Activated T-helper 2 cell treated with anti-CD3 and anti-CD28 coated beads, Interferon-gamma antibody, Interleukin-2, Interleukin-4, amounts not matched to agents 10 μg/mL and 5 μg/mL and 100 μg/mL, durations not matched to agents 14 hours and 24 hours and 36 hours (primary cell): ENCODE measurements at regions not wholly inside any gene's neighbourhood (a gene's known extent, or its start where the extent isn't known, plus 50 kb on each side); places are given as distances from the start of the nearest gene placed in this dataset.
A peak's percentile ranks its signal among the peaks of the same experiment; 100 is the strongest.

Source experiments
- DNase-seq: peaks from one replicate; pipeline ENCODE4 v3.0.0; 2021; ENCODE audit warnings: low spot score
- H3K27ac Mint-ChIP-seq: one replicate; pipeline ENCODE4 v1.8.0; 2021; ENCODE audit warnings: mixed read lengths
- H3K27me3 Mint-ChIP-seq: one replicate; pipeline ENCODE4 v1.8.0; 2021; ENCODE audit warnings: low read depth, mixed read lengths
- H3K36me3 Mint-ChIP-seq: one replicate; pipeline ENCODE4 v1.8.0; 2021; ENCODE audit warnings: low read depth, mixed read lengths
- H3K4me1 Mint-ChIP-seq: one replicate; pipeline ENCODE4 v1.8.0; 2021; ENCODE audit warnings: low read depth, mixed read lengths
- H3K4me3 Mint-ChIP-seq: one replicate; pipeline ENCODE4 v1.8.0; 2021; ENCODE audit warnings: low read depth, mild to moderate bottlenecking, moderate library complexity, mixed read lengths
- H3K9me3 Mint-ChIP-seq: one replicate; pipeline ENCODE4 v1.8.0; 2021; ENCODE audit warnings: mixed read lengths
- intact Hi-C: fragments of 100-400 bp; cut with micrococcal nuclease; formaldehyde crosslinking; loops from one replicate; pipeline ENCODE4 v1.15.1; 2023

DNA sequence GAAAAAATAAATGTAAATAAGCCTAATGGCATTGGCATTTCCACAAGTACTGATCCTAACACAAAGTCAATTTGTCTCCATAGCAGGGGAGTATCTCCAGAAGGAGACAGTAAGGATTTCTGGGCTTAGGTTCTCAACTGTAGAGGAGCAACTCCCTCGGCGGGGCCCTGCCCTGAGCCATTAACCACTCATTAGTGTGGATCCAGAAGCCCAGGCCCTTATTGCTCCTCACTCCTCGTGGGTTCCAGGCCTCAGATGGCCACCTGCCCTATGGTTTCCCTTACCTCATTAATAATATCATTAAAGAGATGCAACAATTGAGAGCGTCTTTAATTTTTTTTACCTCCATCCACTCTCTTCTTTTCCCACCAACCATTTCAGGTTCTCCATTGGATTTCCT lies 85.3 kb upstream of the CLDN18 start:
- Mint-ChIP-seq H3K9me3 (no peaks in the 10 kb centered on the region), H3K4me3 (no peak overlapping the region), H3K27ac (no peak overlapping the region), H3K4me1 (no peaks in the 10 kb centered on the region), H3K27me3 (no peaks in the 10 kb centered on the region), H3K36me3 (no peaks in the 10 kb centered on the region)
- DNase-seq = no peak
- intact Hi-C loops = no loop called here

DNA sequence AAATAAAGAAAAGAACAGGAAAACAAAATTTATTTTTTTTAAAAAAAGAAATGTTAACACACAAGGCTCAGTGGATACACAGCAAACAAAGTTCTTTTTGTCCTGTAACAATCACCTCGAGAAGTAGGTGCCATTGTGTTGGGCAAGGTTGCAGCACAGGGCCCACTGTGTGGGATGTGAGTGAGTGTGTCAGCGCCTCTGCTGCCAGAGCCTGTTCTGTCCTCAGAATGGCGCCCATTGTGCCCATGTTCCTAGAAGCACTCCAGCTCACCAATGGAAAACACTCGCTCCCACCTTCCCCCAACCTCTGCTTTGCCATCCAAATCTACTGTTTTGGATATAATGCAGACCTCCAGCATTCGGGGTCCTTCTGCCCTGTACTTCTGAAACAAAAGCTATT lies 84.9 kb upstream of the CLDN18 start:
- intact Hi-C loops = no loop called here
- no peaks in the 10 kb centered on the region for H3K4me1 Mint-ChIP-seq
- H3K4me3 Mint-ChIP-seq = no peak overlapping the region
- DNase-seq = no peak
- no peaks in the 10 kb centered on the region for H3K27me3 Mint-ChIP-seq
- H3K9me3 Mint-ChIP-seq = no peaks in the 10 kb centered on the region
- H3K36me3 Mint-ChIP-seq = no peaks in the 10 kb centered on the region
- H3K27ac Mint-ChIP-seq = no peak overlapping the region

DNA sequence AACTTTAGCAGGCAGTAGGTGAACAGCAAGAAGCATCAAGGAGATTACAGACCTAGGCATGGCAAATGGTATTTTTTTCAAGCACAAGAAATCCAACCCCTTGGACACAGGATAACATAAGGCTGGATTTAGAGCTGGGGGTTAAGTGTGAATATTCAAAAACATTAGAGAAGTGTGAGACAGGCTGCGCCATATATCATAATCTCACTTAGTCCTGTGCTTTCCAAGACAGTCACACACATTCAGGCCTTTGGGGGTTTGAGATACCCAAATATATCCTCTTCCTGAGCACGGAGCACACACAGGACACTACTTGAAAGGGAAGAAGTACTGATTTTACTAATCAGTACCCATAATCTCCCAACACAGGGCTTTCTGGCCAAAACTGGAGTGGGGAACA lies 83.0 kb upstream of the CLDN18 start:
- no peaks in the 10 kb centered on the region for H3K36me3 Mint-ChIP-seq
- no peaks in the 10 kb centered on the region for H3K4me1 Mint-ChIP-seq
- no peaks in the 10 kb centered on the region for H3K27me3 Mint-ChIP-seq
- intact Hi-C loops = no loop called here
- H3K4me3 Mint-ChIP-seq = no peak overlapping the region
- no peak overlapping the region for H3K27ac Mint-ChIP-seq
- H3K9me3 Mint-ChIP-seq = no peaks in the 10 kb centered on the region
- no peak for DNase-seq

DNA sequence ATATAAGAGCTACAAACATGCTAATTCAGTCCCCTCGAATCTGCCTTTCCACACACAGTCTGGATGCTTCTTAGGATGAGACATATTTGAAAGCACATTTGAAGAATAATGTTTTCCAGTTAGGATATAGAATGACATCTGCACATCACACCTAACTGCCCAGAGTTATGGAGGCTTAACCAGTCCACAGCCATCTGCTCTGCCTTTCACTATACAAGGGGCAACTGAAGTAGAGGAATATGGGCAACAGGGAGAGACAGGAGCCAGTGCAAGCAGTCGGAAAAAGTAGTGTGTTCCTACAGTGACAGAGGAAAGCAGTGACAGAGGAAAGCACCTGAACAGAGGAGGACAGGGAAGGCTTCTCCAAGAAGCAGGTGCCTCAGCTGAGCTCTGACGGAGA lies 79.0 kb upstream of the CLDN18 start:
- no peak for DNase-seq
- no peak overlapping the region for H3K27ac Mint-ChIP-seq
- H3K27me3 Mint-ChIP-seq = no peaks in the 10 kb centered on the region
- H3K36me3 Mint-ChIP-seq = no peaks in the 10 kb centered on the region
- intact Hi-C loops = no loop called here
- no peaks in the 10 kb centered on the region for H3K4me1 Mint-ChIP-seq
- H3K9me3 Mint-ChIP-seq = no peaks in the 10 kb centered on the region
- no peak overlapping the region for H3K4me3 Mint-ChIP-seq

DNA sequence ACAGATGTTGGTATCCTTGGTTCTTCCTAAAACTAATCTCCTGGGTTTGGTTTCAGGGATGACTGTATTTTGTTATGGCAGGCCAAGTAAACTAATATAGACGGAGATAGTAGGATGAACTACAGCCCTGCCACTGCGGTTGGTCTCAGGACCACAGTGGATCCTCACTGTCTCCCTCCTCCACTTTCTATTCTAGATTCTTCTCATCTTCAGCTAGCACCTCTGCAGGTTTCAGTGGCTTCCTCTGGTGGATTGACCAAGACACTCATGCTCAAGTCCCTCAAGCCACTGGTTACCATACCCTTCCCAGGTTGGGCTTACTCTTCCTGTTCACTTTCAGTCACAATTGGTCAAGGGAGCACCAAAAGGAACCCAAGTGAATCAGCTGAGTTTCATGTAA lies 71.1 kb upstream of the CLDN18 start:
- intact Hi-C loops = no loop called here
- H3K27ac Mint-ChIP-seq = no peak overlapping the region

DNA sequence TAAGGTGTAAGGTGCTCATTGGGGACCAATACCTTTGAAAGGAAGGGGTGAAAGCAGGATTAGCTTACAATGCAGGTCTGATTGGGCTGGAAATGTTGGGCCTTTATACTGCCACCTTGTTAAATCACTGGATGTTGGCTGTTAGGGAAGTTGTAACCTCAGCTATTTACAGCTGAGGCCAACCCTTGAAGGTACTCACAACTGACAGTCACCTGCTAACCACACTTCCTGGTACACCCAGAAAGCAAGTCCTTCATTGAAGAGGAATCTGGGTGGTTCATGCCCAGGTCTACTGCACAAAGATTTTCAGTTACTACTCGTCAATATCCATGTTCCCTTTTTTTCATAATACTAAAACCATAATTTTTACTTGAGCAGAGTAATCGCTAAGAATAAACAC lies 65.4 kb upstream of the CLDN18 start:
- Mint-ChIP-seq H3K27me3 (no peaks in the 10 kb centered on the region), H3K4me3 (no peak overlapping the region), H3K27ac (no peak overlapping the region), H3K4me1 (no peaks in the 10 kb centered on the region), H3K36me3 (no peaks in the 10 kb centered on the region), H3K9me3 (no peaks in the 10 kb centered on the region)
- intact Hi-C loops = no loop called here
- DNase-seq = no peak

More for the DNA sequence above, 71.1 kb upstream of the CLDN18 start:
- DNase-seq = no peak
- Mint-ChIP-seq H3K4me1 (no peaks in the 10 kb centered on the region), H3K9me3 (no peaks in the 10 kb centered on the region), H3K36me3 (no peaks in the 10 kb centered on the region), H3K4me3 (no peak overlapping the region), H3K27me3 (no peaks in the 10 kb centered on the region)

DNA sequence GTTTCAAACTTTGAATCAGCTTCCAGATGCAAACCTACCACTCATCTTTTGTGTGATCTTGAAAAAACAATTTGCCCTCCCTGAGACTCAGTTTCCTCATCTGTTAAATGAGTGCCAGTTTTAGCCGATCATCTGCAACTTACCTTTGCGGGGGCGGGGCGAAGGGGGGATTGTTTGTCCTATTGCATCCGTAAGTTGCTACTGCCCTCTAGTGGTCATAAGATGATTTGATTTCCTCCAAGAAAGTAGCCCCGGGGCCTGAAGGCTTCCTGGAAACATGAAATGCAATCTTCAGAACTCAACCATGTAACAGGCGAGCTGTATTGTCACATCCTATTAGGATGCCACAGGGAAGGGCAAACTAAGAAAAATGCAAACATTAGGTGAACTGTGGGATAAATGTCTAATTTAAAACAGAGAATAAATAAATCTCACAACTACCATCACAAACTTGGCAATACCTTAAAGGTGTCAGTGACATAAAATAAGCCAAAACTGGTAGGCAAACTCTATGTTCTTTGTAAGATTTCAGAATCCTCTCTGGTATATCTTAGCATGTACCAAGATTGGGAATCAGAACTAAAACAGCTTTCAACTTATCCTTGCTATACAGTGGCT lies 63.5 kb upstream of the CLDN18 start:
- Mint-ChIP-seq H3K27ac (no peak overlapping the region), H3K4me1 (no peaks in the 10 kb centered on the region), H3K36me3 (no peaks in the 10 kb centered on the region), H3K4me3 (no peak overlapping the region), H3K9me3 (no peaks in the 10 kb centered on the region), H3K27me3 (no peaks in the 10 kb centered on the region)
- peak; percentile 15 for DNase-seq
- intact Hi-C loops = loop anchor here (5.0 kb wide), 1 partner anchor 839 kb away; no protein-coding TSS in a partner anchor

DNA sequence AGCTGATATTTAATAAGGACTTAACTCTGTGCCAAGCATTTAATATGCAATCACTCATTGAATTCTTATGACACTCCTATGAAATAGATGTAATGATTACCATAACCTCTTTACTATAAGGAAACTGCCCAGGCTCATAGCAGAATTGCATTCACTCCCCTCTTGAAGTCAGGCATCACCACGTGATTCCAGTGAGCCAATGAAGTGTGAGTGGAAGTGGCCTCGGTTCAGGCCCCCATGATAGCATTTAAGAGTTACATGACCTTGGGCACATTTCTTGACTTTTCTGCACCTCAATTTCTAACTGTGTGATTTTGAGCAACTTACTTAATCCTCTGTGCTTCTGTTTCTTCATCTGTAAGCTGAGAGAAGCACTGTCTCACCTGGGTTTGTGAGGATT lies 62.8 kb upstream of the CLDN18 start:
- Mint-ChIP-seq H3K9me3 (no peaks in the 10 kb centered on the region), H3K4me3 (no peak overlapping the region), H3K27me3 (no peaks in the 10 kb centered on the region), H3K4me1 (no peaks in the 10 kb centered on the region), H3K27ac (no peak overlapping the region), H3K36me3 (no peaks in the 10 kb centered on the region)
- intact Hi-C loops = loop anchor here (5.0 kb wide), 1 partner anchor 840 kb away; no protein-coding TSS in a partner anchor
- DNase-seq = no peak

DNA sequence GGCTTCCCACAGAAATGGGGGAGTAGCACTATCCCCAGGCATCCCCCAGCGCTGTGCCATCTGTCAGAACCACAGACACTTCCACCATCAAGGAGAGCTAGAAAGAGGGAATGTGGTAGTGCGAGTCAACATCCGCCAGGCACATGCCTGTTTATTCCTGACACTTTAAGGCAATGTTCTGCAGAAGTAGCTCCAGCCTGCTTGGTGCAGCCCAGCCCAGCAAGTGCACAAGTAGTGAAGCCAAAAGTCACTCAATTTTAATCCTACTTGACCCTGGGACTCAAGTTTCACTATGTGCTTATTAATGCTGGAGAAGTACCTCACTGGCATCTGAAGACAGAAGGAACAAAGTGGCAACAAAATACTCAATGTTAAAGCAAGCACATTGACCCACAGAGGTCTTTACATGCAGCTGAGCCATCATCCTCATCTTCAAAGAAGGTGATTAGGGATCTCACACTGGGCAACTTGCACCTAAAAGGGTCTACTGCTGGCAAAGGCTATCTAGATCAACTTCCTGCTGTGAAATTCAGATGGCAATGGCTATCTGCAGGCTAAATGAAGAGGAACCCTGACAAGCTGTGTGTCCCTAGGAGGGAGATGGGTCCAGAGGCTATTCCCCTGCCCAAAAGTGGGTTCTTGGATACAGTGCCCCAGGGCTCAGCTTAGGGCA lies 61.4 kb upstream of the CLDN18 start:
- Mint-ChIP-seq H3K36me3 (no peaks in the 10 kb centered on the region), H3K27me3 (no peaks in the 10 kb centered on the region), H3K4me1 (no peaks in the 10 kb centered on the region), H3K9me3 (no peaks in the 10 kb centered on the region), H3K27ac (no peak overlapping the region), H3K4me3 (no peak overlapping the region)
- intact Hi-C loops = loop anchor here (5.0 kb wide), 1 partner anchor 841 kb away; no protein-coding TSS in a partner anchor
- no peak for DNase-seq

DNA sequence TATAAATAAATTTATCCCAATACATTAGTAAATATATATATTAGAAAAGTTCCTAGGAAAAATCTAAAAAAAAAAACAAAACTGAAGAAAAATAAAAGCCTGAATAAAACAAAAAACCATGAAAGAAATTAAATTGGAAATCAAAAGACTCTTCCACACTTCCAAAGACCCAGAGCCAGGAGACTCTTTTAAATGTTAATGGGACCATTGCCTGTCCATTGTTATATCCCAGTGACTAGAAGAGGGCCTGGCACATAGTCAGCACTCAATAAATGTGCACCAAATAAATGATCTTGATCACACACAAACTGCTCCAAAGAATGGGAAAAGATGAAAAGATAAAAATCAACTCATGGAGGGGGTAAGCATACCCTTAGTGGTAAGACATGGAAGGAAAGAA lies 51.3 kb upstream of the CLDN18 start:
- no peak overlapping the region for H3K4me3 Mint-ChIP-seq
- H3K36me3 Mint-ChIP-seq = no peaks in the 10 kb centered on the region
- H3K27ac Mint-ChIP-seq = no peak overlapping the region
- peaks cover 9% of the 10 kb centered on the region for H3K27me3 Mint-ChIP-seq
- DNase-seq = no peak
- H3K4me1 Mint-ChIP-seq = no peaks in the 10 kb centered on the region
- H3K9me3 Mint-ChIP-seq = peaks cover 6% of the 10 kb centered on the region
- intact Hi-C loops = no loop called here
